ENCODE measurements at regions not wholly inside any gene's neighbourhood (a gene's known extent, or its start where the extent isn't known, plus 50 kb on each side); places are given as distances from the start of the nearest gene placed in this dataset.

DNA sequence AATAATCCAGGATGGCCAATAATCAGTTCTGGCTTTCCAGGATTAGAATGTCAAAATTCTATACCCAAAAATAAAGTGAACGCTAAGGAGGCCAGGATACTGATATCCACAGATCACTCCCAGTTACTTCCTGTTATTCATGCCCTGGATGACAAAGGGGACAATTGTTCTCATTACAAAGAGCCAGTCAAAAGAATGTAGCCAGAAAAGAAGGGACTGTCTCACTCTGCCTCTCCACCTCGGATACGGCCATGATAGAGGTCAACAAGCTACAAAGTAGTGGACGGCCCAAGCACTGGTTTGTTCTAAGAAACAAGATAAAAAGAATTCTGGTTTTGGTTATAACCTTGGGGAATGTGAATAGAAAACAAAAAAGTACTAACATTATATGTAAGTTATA is 116.1 kb upstream of the ATF7IP start:
- Histone ChIP-seq H3K27me3 (ENCODE audit: control insufficient read depth, insufficient read depth, low read length) (no peaks in the 10 kb centered on the region), H3K4me3 (ENCODE audit: low read length in 3 of 3) (no peak overlapping the region), H3K4me1 (ENCODE audit: control insufficient read depth in 2 of 3, insufficient read depth in 2 of 3, low read depth in 1 of 3, low read length in 3 of 3) (no peaks in the 10 kb centered on the region), H3K9ac (ENCODE audit: low read length in 3 of 3) (no peak overlapping the region), H3K36me3 (ENCODE audit: control insufficient read depth in 2 of 3, insufficient read depth in 3 of 3, low read length in 3 of 3) (no peaks in the 10 kb centered on the region), H3K27ac (ENCODE audit: low read depth in 2 of 2, low read length in 2 of 2) (no peak overlapping the region), H3K9me3 (ENCODE audit: control insufficient read depth in 2 of 3, insufficient read depth in 1 of 3, low read length in 3 of 3) (no peaks in the 10 kb centered on the region)
- no peak for DNase-seq
- TF ChIP-seq, protein P1, sequence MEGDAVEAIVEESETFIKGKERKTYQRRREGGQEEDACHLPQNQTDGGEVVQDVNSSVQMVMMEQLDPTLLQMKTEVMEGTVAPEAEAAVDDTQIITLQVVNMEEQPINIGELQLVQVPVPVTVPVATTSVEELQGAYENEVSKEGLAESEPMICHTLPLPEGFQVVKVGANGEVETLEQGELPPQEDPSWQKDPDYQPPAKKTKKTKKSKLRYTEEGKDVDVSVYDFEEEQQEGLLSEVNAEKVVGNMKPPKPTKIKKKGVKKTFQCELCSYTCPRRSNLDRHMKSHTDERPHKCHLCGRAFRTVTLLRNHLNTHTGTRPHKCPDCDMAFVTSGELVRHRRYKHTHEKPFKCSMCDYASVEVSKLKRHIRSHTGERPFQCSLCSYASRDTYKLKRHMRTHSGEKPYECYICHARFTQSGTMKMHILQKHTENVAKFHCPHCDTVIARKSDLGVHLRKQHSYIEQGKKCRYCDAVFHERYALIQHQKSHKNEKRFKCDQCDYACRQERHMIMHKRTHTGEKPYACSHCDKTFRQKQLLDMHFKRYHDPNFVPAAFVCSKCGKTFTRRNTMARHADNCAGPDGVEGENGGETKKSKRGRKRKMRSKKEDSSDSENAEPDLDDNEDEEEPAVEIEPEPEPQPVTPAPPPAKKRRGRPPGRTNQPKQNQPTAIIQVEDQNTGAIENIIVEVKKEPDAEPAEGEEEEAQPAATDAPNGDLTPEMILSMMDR (IDR thresholded peaks at IDR 0.05; ENCODE audit: borderline replicate concordance, extremely low read depth, insufficient read depth): no peak
- FAIRE-seq: no peak
- intact Hi-C loops (cut with DNase I): loop anchor here (10.0 kb wide), 1 partner anchor 365 kb away; no protein-coding TSS in a partner anchor

DNA sequence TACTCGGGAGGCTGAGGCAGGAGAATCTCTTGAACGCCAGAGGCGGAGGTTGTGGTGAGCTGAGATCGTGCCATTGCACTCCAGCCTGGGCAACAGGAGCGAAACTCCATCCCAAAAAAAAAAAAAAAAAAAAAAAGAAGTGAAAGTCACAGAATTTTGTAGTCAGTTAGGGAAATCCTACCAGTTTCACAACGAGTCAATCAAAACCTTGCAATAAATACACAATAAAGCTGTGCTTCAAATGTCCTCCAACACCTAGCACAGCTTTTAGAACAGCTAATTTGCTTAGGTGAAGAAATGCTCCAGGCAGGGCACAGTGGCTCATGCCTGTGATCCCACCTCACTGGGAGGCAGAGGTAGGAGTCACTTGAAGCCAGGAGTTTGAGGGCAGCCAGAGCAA is 112.8 kb upstream of the ATF7IP start:
- H3K4me1 ChIP-seq (ENCODE audit: control insufficient read depth in 2 of 3, insufficient read depth in 2 of 3, low read depth in 1 of 3, low read length in 3 of 3): peaks cover 5 to 9% (median 6%) of the 10 kb centered on the region in 3 donors
- H3K9me3 ChIP-seq (ENCODE audit: control insufficient read depth in 2 of 3, insufficient read depth in 1 of 3, low read length in 3 of 3): no peaks in the 10 kb centered on the region
- H3K9ac ChIP-seq (ENCODE audit: low read length in 3 of 3): no peak overlapping the region
- FAIRE-seq: no peak
- TF ChIP-seq, protein P1 (IDR thresholded peaks at IDR 0.05; ENCODE audit: borderline replicate concordance, extremely low read depth, insufficient read depth): no peak
- no peak for DNase-seq
- H3K36me3 ChIP-seq (ENCODE audit: control insufficient read depth in 2 of 3, insufficient read depth in 3 of 3, low read length in 3 of 3): no peaks in the 10 kb centered on the region
- H3K27ac ChIP-seq (ENCODE audit: low read depth in 2 of 2, low read length in 2 of 2): no peak overlapping the region
- H3K27me3 ChIP-seq (ENCODE audit: control insufficient read depth, insufficient read depth, low read length): no peaks in the 10 kb centered on the region
- H3K4me3 ChIP-seq (ENCODE audit: low read length in 3 of 3): no peak overlapping the region
- intact Hi-C loops (cut with DNase I): no loop called here

DNA sequence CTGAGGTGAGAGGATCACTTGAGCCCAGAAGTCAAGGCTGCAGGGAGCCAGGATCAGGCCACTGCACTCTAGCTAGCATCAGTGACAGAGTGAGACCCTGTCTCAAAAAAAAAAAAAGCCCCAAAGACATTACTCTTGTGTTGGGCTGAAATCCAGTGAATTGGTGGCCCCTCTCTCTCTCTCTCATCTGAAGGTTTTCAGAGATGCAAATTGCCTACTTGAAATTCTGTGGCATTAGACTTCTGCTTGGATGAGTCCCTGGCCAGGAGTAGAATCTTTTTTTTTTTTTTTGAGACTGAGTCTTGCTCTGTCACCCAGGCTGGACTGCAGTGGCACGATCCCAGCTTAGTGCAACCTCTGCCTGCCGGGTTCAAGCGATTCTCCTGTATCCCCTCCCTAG is 112.0 kb upstream of the ATF7IP start:
- peaks cover 8 to 16% (median 11%) of the 10 kb centered on the region in 3 donors for H3K4me1 ChIP-seq (ENCODE audit: control insufficient read depth in 2 of 3, insufficient read depth in 2 of 3, low read depth in 1 of 3, low read length in 3 of 3)
- no peak overlapping the region for H3K4me3 ChIP-seq (ENCODE audit: low read length in 3 of 3)
- no peak for FAIRE-seq
- H3K36me3 ChIP-seq (ENCODE audit: control insufficient read depth in 2 of 3, insufficient read depth in 3 of 3, low read length in 3 of 3): no peaks in the 10 kb centered on the region
- intact Hi-C loops (cut with DNase I): no loop called here
- no peak overlapping the region for H3K9ac ChIP-seq (ENCODE audit: low read length in 3 of 3)
- DNase-seq: no peak
- no peaks in the 10 kb centered on the region for H3K27me3 ChIP-seq (ENCODE audit: control insufficient read depth, insufficient read depth, low read length)
- no peaks in the 10 kb centered on the region for H3K9me3 ChIP-seq (ENCODE audit: control insufficient read depth in 2 of 3, insufficient read depth in 1 of 3, low read length in 3 of 3)
- H3K27ac ChIP-seq (ENCODE audit: low read depth in 2 of 2, low read length in 2 of 2): no peak overlapping the region
- TF ChIP-seq, protein P1 (IDR thresholded peaks at IDR 0.05; ENCODE audit: borderline replicate concordance, extremely low read depth, insufficient read depth): no peak

DNA sequence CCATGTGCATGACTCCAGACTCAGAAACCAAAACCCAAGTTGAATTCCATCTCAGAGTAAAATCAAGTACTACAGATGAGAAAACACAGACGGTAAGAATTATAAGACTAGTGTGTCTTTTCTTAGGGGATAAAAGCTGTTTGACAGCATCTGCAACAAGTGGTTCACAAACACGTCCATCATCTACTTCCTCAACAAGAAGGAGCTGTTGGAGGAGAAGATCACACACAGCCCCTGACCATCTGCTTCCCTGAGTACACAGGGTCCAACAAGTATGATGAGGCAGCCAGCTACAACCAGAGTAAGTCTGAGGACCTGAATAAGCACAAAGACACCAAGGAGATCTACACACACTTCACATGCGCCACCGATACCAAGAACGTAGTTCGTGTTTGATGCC is 110.7 kb upstream of the ATF7IP start:
- no peak for DNase-seq
- Histone ChIP-seq H3K4me1 (ENCODE audit: control insufficient read depth in 2 of 3, insufficient read depth in 2 of 3, low read depth in 1 of 3, low read length in 3 of 3) (peaks cover 8 to 20% (median 11%) of the 10 kb centered on the region in 3 donors), H3K9me3 (ENCODE audit: control insufficient read depth in 2 of 3, insufficient read depth in 1 of 3, low read length in 3 of 3) (no peaks in the 10 kb centered on the region), H3K4me3 (ENCODE audit: low read length in 3 of 3) (no peak overlapping the region), H3K36me3 (ENCODE audit: control insufficient read depth in 2 of 3, insufficient read depth in 3 of 3, low read length in 3 of 3) (no peaks in the 10 kb centered on the region), H3K27me3 (ENCODE audit: control insufficient read depth, insufficient read depth, low read length) (no peaks in the 10 kb centered on the region), H3K27ac (ENCODE audit: low read depth in 2 of 2, low read length in 2 of 2) (no peak overlapping the region), H3K9ac (ENCODE audit: low read length in 3 of 3) (no peak overlapping the region)
- TF ChIP-seq, protein P1 (IDR thresholded peaks at IDR 0.05; ENCODE audit: borderline replicate concordance, extremely low read depth, insufficient read depth): no peak
- no peak for FAIRE-seq
- intact Hi-C loops (cut with DNase I): no loop called here
